ENCODE measurements at regions not wholly inside any gene's neighbourhood (a gene's known extent, or its start where the extent isn't known, plus 50 kb on each side); places are given as distances from the start of the nearest gene placed in this dataset.

DNA sequence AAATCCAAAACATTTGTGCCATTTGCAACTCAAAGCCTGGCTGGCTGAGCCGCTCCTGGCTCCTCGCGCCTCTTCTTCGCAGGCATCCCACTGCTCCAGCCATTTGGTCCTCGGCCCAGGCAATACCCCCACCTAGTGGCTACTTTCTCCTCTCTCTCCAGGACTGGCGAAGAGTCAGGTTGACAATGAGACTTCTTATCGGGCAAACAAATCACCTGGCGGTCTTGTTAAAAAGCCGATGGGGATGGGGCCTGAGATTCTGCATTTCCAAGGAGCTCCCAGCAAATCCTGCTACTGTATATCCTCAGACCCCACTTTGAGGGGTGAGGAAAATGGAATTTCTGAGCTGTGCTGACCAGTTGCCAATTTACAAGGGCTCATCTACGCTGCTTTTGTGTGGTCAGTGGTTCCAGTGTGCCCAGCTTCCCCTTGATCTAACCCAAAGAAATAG, 89.0 kb downstream of the ISX start:
- Histone ChIP-seq H3K18ac (ENCODE audit: low read depth, low read length) (no peak overlapping the region), H3K9ac (ENCODE audit: low read depth, low read length) (no peak overlapping the region), H3K27ac (ENCODE audit: insufficient read depth, low read length) (no peak overlapping the region), H3K36me3 (ENCODE audit: control insufficient read depth, insufficient read depth, low read length) (no peaks in the 10 kb centered on the region), H2AK5ac (ENCODE audit: low read depth, low read length) (no peak overlapping the region), H4K20me1 (ENCODE audit: insufficient read depth, low read length) (no peaks in the 10 kb centered on the region), H3K23ac (ENCODE audit: low read depth, low read length) (no peak overlapping the region), H3K79me1 (ENCODE audit: low read depth in 1 of 2, low read length in 2 of 2) (no peaks in the 10 kb centered on the region), H4K5ac (ENCODE audit: low read depth, low read length) (no peak overlapping the region), H3K9me3 (ENCODE audit: control insufficient read depth, insufficient read depth, low read length) (no peaks in the 10 kb centered on the region), H3K27me3 (ENCODE audit: control insufficient read depth, insufficient read depth, low read length) (no peaks in the 10 kb centered on the region), H3K56ac (ENCODE audit: extremely low read depth, insufficient read depth, low read length) (no peak overlapping the region), H3K4me3 (ENCODE audit: insufficient read depth, low read depth, low read length) (no peak overlapping the region), H3K4ac (ENCODE audit: low read depth, low read length) (no peak overlapping the region), H3K9me1 (ENCODE audit: insufficient read depth, low read length) (no peaks in the 10 kb centered on the region), H3K4me1 (ENCODE audit: control insufficient read depth, insufficient read depth, low read length) (no peaks in the 10 kb centered on the region), H2AFZ (replicated peaks; ENCODE audit: low read length, poor library complexity) (no peak overlapping the region), H4K8ac (ENCODE audit: low read depth in 2 of 2, low read length in 2 of 2) (no peak overlapping the region), H2BK120ac (ENCODE audit: low read depth, low read length) (no peak overlapping the region), H2BK20ac (ENCODE audit: low read depth, low read length) (no peak overlapping the region), H3K14ac (replicated peaks; ENCODE audit: low read depth, low read length) (no peak overlapping the region), H2BK15ac (ENCODE audit: low read depth, low read length) (no peak overlapping the region), H4K91ac (ENCODE audit: insufficient read depth, low read depth, low read length) (no peak overlapping the region), H2BK5ac (ENCODE audit: low read depth, low read length, poor library complexity, severe bottlenecking) (no peak overlapping the region), H3K4me2 (ENCODE audit: low read depth, low read length) (no peak overlapping the region), H2AK9ac (replicated peaks; ENCODE audit: low read depth, low read length, poor library complexity) (no peak overlapping the region)
- TF ChIP-seq, protein P1, sequence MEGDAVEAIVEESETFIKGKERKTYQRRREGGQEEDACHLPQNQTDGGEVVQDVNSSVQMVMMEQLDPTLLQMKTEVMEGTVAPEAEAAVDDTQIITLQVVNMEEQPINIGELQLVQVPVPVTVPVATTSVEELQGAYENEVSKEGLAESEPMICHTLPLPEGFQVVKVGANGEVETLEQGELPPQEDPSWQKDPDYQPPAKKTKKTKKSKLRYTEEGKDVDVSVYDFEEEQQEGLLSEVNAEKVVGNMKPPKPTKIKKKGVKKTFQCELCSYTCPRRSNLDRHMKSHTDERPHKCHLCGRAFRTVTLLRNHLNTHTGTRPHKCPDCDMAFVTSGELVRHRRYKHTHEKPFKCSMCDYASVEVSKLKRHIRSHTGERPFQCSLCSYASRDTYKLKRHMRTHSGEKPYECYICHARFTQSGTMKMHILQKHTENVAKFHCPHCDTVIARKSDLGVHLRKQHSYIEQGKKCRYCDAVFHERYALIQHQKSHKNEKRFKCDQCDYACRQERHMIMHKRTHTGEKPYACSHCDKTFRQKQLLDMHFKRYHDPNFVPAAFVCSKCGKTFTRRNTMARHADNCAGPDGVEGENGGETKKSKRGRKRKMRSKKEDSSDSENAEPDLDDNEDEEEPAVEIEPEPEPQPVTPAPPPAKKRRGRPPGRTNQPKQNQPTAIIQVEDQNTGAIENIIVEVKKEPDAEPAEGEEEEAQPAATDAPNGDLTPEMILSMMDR (conservative IDR thresholded peaks at IDR 0.05; ENCODE audit: low read depth, low read length) = peak; percentile 65
- no peak for TF ChIP-seq FOS (IDR thresholded peaks at IDR 0.05; ENCODE audit: low read depth, low read length)
- peak; percentile 48 for TF ChIP-seq SMC3 (IDR thresholded peaks at IDR 0.05; ENCODE audit: low read depth, low read length)
- peak; percentile 66 for TF ChIP-seq RAD21 (IDR thresholded peaks at IDR 0.05; ENCODE audit: low read length)
- intact Hi-C loops (cut with micrococcal nuclease) (loop anchor here (2.0 to 5.0 kb wide), 2 partner anchors 77 to 1636 kb away; no protein-coding TSS in a partner anchor), dilution Hi-C loops (cut with HindIII; ENCODE audit: low sequenced_read_pairs, unreplicated experiment) (no loop called here), in situ Hi-C loops (cut with MboI; ENCODE audit: low sequenced_read_pairs) (loop anchor here (10.0 kb wide), 3 partner anchors 1230 to 1850 kb away; partner anchors contain the start of gene LARGE1)
- BruUV-seq (replicated peaks) = no TSS peak
- CTCF ChIA-PET = interaction anchor here (0.6 kb wide), 1 partner anchor 1170 kb away, joined by 3 read pairs; no protein-coding TSS in a partner anchor
- POLR2A ChIA-PET (ENCODE audit: unreplicated experiment) = no interaction called here
- ATAC-seq (ENCODE audit: low read depth) = peak; percentile 93
- WGBS, 2 experiments (ENCODE audit: extremely low coverage in 2 of 2, insufficient read length in 1 of 2) = no CpG with 5 or more reads among the region's 10 CpGs
- DNase-seq = peak; percentile 35
